ENCODE measurements at regions not wholly inside any gene's neighbourhood (a gene's known extent, or its start where the extent isn't known, plus 50 kb on each side); places are given as distances from the start of the nearest gene placed in this dataset.

GRCh38 chr3:30474371-30474770 lies 132.0 kb upstream of the TGFBR2 start:
- no peak for TF ChIP-seq FOXA1 (IDR thresholded peaks at IDR 0.05)
- TF ChIP-seq SUZ12 (IDR thresholded peaks at IDR 0.05): no peak

Data from HEK293T (cell line).